Midbrain (tissue), 1 donor: ENCODE measurements at regions not wholly inside any gene's neighbourhood (a gene's known extent, or its start where the extent isn't known, plus 50 kb on each side); places are given as distances from the start of the nearest gene placed in this dataset.
"Not testable (repeated sequence)": the region's sequence is repeated elsewhere in the genome, so short reads cannot be mapped to it uniquely, and the experiment has no call there.

Experiments
- DNase-seq: peaks from one replicate; lab custom pipeline; 2025; lab: John Stamatoyannopoulos, UW

GRCh38 chr9:33739398-33739797, 56.0 kb upstream of the PRSS3 start:
- no peak for DNase-seq

GRCh38 chr9:33740075-33740474, 55.3 kb upstream of the PRSS3 start:
- no peak for DNase-seq

- DNase-seq = not testable (repeated sequence)
These were observed 54.4 kb upstream of the PRSS3 start for GRCh38 chr9:33740958-33741357.

- DNase-seq = no peak
These were observed 53.3 kb upstream of the PRSS3 start for GRCh38 chr9:33742051-33742450.

GRCh38 chr9:33742519-33742918, 52.8 kb upstream of the PRSS3 start:
- DNase-seq = no peak
